ENCODE measurements at regions not wholly inside any gene's neighbourhood (a gene's known extent, or its start where the extent isn't known, plus 50 kb on each side); places are given as distances from the start of the nearest gene placed in this dataset.

DNA sequence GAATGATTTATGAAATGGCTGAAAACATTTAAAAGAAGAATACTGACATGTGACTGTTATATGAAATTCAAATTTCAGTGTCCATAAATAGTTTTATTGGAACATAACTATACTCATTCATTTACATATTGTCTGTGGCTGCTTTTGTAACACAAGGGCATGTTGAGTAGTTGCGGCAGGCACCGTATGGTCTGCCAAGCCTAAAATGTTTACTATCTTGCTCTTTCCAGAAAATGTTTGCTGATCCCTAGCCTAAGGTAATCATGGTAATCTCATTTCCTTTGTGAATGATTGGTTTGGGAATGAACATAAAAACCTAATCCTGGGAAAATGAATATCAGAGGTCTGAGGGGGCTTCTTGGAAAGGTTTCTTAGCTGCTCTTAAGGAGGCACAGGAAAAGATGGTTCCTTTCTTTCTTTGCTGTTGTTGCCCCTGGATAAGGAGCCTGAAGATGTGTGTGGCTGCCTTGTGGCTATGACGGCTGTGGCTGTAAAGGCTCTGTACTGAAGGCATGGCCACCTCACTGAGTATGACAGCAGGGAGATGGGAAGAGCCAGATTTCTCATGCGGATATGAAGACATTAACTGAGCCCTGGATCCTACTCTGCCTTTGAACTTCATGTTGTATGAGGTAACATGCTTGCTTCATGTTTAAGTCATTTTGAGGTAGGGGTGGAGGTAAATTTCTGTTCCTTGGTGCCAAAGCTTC lies 419.4 kb upstream of the CLINT1 start:
- Histone ChIP-seq H3K9me3 (no peaks in the 10 kb centered on the region), H3K36me3 (no peaks in the 10 kb centered on the region), H3K27me3 (no peaks in the 10 kb centered on the region), H3K27ac (no peak overlapping the region), H3K4me1 (no peaks in the 10 kb centered on the region), H3K4me3 (no peak overlapping the region)
- TF ChIP-seq, protein P1, sequence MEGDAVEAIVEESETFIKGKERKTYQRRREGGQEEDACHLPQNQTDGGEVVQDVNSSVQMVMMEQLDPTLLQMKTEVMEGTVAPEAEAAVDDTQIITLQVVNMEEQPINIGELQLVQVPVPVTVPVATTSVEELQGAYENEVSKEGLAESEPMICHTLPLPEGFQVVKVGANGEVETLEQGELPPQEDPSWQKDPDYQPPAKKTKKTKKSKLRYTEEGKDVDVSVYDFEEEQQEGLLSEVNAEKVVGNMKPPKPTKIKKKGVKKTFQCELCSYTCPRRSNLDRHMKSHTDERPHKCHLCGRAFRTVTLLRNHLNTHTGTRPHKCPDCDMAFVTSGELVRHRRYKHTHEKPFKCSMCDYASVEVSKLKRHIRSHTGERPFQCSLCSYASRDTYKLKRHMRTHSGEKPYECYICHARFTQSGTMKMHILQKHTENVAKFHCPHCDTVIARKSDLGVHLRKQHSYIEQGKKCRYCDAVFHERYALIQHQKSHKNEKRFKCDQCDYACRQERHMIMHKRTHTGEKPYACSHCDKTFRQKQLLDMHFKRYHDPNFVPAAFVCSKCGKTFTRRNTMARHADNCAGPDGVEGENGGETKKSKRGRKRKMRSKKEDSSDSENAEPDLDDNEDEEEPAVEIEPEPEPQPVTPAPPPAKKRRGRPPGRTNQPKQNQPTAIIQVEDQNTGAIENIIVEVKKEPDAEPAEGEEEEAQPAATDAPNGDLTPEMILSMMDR (IDR thresholded peaks at IDR 0.05) = no peak
- no peak for TF ChIP-seq POLR2A (IDR thresholded peaks at IDR 0.05)
- no peak for DNase-seq

DNA sequence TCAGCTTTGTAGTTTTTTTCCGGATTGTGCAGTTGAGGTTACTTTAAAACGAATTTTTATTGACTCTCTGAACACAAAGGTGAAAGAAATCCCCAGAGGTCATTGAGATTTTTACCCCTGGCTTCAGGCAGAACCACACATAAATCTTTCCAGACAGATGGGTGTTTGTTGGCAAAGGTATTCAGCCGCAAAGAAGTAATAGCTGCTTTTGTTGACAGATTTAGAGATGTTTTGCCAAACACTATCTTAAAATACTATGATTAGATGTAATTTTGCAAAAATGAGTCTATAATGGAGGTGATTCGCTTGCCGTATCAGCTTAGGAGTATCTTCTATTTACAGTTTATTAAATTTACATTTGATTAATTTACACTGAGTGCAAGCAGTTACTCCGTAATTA lies 418.3 kb upstream of the CLINT1 start:
- Histone ChIP-seq H3K27me3 (no peaks in the 10 kb centered on the region), H3K27ac (no peak overlapping the region), H3K4me1 (no peaks in the 10 kb centered on the region), H3K9me3 (no peaks in the 10 kb centered on the region), H3K36me3 (no peaks in the 10 kb centered on the region), H3K4me3 (no peak overlapping the region)
- DNase-seq = no peak
- TF ChIP-seq POLR2A (IDR thresholded peaks at IDR 0.05) = no peak
- TF ChIP-seq, protein P1 (IDR thresholded peaks at IDR 0.05) = no peak

DNA sequence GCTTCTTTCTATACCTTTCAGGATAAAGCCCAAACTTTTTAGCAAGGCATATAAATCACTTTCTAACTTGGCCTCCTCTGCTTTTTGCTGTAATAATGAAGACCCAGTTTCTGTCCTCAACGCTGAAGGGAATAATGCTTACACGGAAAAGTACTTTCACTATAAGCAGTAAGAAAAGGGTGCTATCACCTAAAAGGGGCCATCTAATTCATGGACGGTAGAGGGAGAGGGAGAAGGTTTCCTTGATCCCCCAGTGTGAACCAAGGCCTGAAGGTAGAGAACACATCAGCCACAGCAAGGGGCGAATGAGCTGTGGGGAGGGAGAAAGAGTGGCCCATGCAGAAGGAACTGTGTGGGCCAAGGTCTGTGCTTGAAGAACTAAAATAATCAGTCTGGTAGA lies 417.7 kb upstream of the CLINT1 start:
- H3K4me3 ChIP-seq = no peak overlapping the region
- H3K27ac ChIP-seq = no peak overlapping the region
- no peaks in the 10 kb centered on the region for H3K4me1 ChIP-seq
- no peak for TF ChIP-seq POLR2A (IDR thresholded peaks at IDR 0.05)
- TF ChIP-seq, protein P1 (IDR thresholded peaks at IDR 0.05) = no peak
- H3K36me3 ChIP-seq = no peaks in the 10 kb centered on the region
- no peaks in the 10 kb centered on the region for H3K9me3 ChIP-seq
- DNase-seq = no peak
- H3K27me3 ChIP-seq = no peaks in the 10 kb centered on the region

DNA sequence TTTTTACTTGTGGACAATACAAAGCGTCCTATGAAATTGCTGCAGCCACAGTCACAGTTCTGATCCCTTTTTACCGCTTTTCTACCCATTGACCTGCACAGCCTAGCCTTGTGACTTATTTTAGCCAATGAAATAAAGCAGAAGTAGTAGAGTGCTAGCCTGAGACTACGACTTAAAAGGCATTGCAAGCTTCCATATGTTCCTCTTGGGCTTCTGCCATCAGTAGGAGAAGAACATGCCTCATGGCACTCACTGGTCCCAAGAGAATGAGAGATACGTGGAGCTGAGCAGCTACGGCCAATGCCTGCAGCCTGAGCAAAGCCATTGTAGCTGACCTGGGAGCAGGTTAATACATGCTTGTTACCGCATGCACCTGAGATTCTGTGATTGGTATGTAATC lies 416.6 kb upstream of the CLINT1 start:
- no peaks in the 10 kb centered on the region for H3K9me3 ChIP-seq
- TF ChIP-seq, protein P1 (IDR thresholded peaks at IDR 0.05) = no peak
- no peak for TF ChIP-seq POLR2A (IDR thresholded peaks at IDR 0.05)
- no peak for DNase-seq
- H3K4me3 ChIP-seq = no peak overlapping the region
- H3K27ac ChIP-seq = no peak overlapping the region
- H3K4me1 ChIP-seq = no peaks in the 10 kb centered on the region
- no peaks in the 10 kb centered on the region for H3K36me3 ChIP-seq
- H3K27me3 ChIP-seq = no peaks in the 10 kb centered on the region

DNA sequence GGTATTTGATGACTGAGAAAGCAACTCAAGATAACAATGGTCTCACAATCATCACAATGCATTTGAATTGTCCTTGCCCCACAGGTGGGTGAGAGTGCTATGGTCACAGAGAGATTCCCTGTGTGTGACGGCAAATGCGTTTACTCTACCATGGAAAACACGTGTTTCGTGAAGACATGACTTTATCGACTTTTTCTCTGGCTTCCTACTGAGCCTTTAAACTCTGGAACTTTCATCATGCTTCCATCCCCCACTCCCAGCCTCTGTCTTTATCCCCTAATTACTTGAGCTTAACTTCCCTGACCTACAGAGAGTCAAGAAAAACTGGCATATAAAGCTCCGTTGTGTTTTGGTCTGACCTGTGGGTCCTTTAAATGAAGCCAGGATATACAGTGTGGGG lies 414.1 kb upstream of the CLINT1 start:
- Histone ChIP-seq H3K4me1 (no peaks in the 10 kb centered on the region), H3K27me3 (no peaks in the 10 kb centered on the region), H3K27ac (no peak overlapping the region), H3K36me3 (no peaks in the 10 kb centered on the region), H3K9me3 (no peaks in the 10 kb centered on the region), H3K4me3 (no peak overlapping the region)
- DNase-seq = no peak
- TF ChIP-seq, protein P1 (IDR thresholded peaks at IDR 0.05) = no peak
- no peak for TF ChIP-seq POLR2A (IDR thresholded peaks at IDR 0.05)

DNA sequence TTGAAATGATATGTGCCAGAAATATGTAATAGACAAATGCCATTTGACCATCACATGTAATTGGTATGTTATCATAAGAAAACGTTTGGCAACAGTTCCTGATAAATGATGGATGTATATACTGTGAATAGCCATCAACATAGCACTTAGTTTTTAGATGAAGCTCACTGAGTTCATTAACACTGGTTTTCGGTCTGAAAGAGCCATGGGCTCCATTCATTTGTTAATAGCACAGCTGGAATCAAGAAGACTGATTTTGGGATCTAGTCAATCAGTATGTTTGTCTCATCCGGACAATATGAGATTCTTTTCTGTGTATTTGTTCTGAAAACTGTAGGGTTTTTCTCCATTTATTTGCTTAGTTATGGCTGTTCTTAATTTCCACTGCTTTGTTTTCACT lies 413.5 kb upstream of the CLINT1 start:
- H3K4me3 ChIP-seq = no peak overlapping the region
- no peak for DNase-seq
- no peaks in the 10 kb centered on the region for H3K9me3 ChIP-seq
- H3K36me3 ChIP-seq = no peaks in the 10 kb centered on the region
- H3K4me1 ChIP-seq = no peaks in the 10 kb centered on the region
- H3K27me3 ChIP-seq = no peaks in the 10 kb centered on the region
- no peak overlapping the region for H3K27ac ChIP-seq
- no peak for TF ChIP-seq POLR2A (IDR thresholded peaks at IDR 0.05)
- TF ChIP-seq, protein P1 (IDR thresholded peaks at IDR 0.05) = no peak

All from Peyer's patch (tissue), 4 donors.